ENCODE measurements at regions not wholly inside any gene's neighbourhood (a gene's known extent, or its start where the extent isn't known, plus 50 kb on each side); places are given as distances from the start of the nearest gene placed in this dataset.
"Not testable (repeated sequence)": the region's sequence is repeated elsewhere in the genome, so short reads cannot be mapped to it uniquely, and the experiment has no call there.

DNA sequence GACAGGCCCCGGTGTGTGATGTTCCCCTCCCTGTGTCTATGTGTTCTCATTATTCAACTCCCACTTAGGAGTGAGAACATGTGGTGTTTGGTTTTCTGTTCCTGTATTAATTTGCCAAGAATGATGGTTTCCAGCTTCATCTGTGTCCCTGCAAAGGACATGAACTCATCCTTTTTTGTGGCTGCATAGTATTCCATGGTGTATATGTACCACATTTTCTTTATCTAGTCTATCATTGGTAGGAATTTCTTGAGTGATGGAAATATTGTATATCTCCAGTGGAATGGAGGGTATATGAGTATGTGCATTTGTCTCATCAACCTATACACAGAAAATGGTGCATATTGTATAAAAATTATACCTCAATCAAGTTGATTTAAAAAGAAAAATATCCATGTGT is 159.3 kb downstream of the REEP3 start:
- TF ChIP-seq POLR2AphosphoS5, EP300, CTCF, POLR2A (IDR thresholded peaks at IDR 0.05): not testable (repeated sequence)
